Osteocyte (in vitro differentiated cells): ENCODE measurements at regions not wholly inside any gene's neighbourhood (a gene's known extent, or its start where the extent isn't known, plus 50 kb on each side); places are given as distances from the start of the nearest gene placed in this dataset.

Experiments
- DNase-seq: peaks from one replicate; pipeline ENCODE4 v3.0.0; 2021; ENCODE audit warnings: mixed read lengths; ENCODE audit not compliant: unreplicated experiment; ENCODE audit errors: extremely low spot score
- H3K27ac Mint-ChIP-seq: one replicate; pipeline ENCODE4 v1.8.0; 2021; ENCODE audit warnings: mild to moderate bottlenecking, mixed read lengths; ENCODE audit not compliant: unreplicated experiment
- H3K27me3 Mint-ChIP-seq: one replicate; pipeline ENCODE4 v1.8.0; 2021; ENCODE audit warnings: mixed read lengths; ENCODE audit not compliant: unreplicated experiment
- H3K36me3 Mint-ChIP-seq: one replicate; pipeline ENCODE4 v1.8.0; 2021; ENCODE audit warnings: mixed read lengths; ENCODE audit not compliant: unreplicated experiment
- H3K4me1 Mint-ChIP-seq: one replicate; pipeline ENCODE4 v1.8.0; 2021; ENCODE audit warnings: mixed read lengths; ENCODE audit not compliant: unreplicated experiment
- H3K4me3 Mint-ChIP-seq: one replicate; pipeline ENCODE4 v1.8.0; 2021; ENCODE audit warnings: mild to moderate bottlenecking, moderate library complexity, mixed read lengths; ENCODE audit not compliant: unreplicated experiment
- H3K9me3 Mint-ChIP-seq: one replicate; pipeline ENCODE4 v1.8.0; 2021; ENCODE audit warnings: mixed read lengths; ENCODE audit not compliant: unreplicated experiment
- TF ChIP-seq, protein P1 (sequence below): fragments of 200-600 bp; sonication (generic); IDR thresholded peaks from 2 replicates; pipeline ENCODE4 v1.5.0; 2021; ENCODE audit warnings: antibody characterized with exemption, mild to moderate bottlenecking, moderate library complexity

GRCh38 chr5:109594217-109594616 is 95.5 kb upstream of the MAN2A1 start:
- no peak overlapping the region for H3K4me3 Mint-ChIP-seq
- no peaks in the 10 kb centered on the region for H3K9me3 Mint-ChIP-seq
- no peaks in the 10 kb centered on the region for H3K4me1 Mint-ChIP-seq
- H3K36me3 Mint-ChIP-seq, result no peaks in the 10 kb centered on the region
- H3K27ac Mint-ChIP-seq, result no peak overlapping the region
- peaks cover 2% of the 10 kb centered on the region for H3K27me3 Mint-ChIP-seq
- TF ChIP-seq, protein P1, sequence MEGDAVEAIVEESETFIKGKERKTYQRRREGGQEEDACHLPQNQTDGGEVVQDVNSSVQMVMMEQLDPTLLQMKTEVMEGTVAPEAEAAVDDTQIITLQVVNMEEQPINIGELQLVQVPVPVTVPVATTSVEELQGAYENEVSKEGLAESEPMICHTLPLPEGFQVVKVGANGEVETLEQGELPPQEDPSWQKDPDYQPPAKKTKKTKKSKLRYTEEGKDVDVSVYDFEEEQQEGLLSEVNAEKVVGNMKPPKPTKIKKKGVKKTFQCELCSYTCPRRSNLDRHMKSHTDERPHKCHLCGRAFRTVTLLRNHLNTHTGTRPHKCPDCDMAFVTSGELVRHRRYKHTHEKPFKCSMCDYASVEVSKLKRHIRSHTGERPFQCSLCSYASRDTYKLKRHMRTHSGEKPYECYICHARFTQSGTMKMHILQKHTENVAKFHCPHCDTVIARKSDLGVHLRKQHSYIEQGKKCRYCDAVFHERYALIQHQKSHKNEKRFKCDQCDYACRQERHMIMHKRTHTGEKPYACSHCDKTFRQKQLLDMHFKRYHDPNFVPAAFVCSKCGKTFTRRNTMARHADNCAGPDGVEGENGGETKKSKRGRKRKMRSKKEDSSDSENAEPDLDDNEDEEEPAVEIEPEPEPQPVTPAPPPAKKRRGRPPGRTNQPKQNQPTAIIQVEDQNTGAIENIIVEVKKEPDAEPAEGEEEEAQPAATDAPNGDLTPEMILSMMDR, result no peak
- no peak for DNase-seq

DNA sequence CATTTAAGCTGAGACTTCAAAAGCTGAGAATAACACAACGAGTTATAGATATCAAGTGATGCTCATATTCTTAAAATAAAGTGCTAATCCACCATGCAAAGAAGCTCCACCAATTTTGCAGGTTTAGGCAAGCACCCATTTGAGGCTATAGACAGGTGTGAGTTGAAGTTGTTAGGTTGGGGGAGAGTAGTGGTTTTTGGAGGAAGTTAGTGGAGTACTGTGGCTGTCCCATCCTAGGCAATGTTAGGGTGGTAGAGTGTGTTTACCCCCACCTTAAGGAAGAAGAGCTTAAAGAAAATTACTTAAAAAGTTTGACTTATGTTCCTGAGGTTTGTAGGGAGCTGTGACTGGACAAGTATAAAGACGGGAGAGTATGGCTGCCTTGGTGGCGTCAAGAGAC is 98.9 kb upstream of the MAN2A1 start:
- H3K27ac Mint-ChIP-seq, result no peak overlapping the region
- DNase-seq, result no peak
- no peaks in the 10 kb centered on the region for H3K36me3 Mint-ChIP-seq
- peaks cover 4% of the 10 kb centered on the region for H3K9me3 Mint-ChIP-seq
- peaks cover under 1% of the 10 kb centered on the region for H3K27me3 Mint-ChIP-seq
- TF ChIP-seq, protein P1, result no peak
- no peak overlapping the region for H3K4me3 Mint-ChIP-seq
- H3K4me1 Mint-ChIP-seq, result no peaks in the 10 kb centered on the region

DNA sequence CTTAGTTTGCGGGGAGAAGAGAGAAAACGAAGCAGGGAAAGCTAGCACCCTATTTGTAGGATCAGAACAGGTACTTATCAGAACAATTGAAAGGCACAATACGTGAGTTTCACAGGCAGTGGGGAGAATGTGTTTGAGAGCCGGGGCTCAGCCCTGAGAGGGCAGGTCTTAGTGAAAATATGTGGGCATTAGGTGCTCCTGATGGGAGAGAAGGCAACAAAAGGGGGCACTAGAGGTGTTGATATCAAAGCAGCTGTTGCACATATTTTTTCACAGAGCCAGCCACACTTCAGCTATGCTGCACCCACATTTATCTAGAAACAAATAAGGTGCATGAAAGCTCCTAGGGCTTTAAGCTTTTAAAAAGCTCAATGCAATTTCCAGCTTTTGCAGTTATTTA is 99.7 kb upstream of the MAN2A1 start:
- no peak for DNase-seq
- Mint-ChIP-seq H3K27me3 (peaks cover 5% of the 10 kb centered on the region), H3K27ac (no peak overlapping the region), H3K4me1 (no peaks in the 10 kb centered on the region), H3K9me3 (peaks cover 4% of the 10 kb centered on the region), H3K36me3 (no peaks in the 10 kb centered on the region), H3K4me3 (no peak overlapping the region)
- TF ChIP-seq, protein P1, result no peak

DNA sequence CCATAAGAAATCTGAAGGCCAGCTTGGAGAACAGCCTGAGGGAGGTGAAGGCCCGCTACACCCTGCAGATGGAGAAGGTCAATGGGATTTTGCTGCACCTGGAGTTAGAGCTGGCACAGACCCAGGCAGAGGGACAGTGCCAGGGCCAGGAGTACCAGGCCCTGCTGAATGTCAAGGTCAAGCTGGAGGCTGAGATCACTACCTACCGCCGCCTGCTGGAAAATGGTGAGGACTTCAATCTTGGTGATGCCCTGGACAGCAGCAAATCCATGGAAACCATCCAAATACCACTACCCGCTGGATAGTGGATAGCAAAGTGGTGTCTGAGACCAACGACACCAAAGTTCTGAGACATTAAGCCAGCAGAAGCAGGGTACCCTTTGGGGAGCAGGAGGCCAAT is 100.5 kb upstream of the MAN2A1 start:
- no peaks in the 10 kb centered on the region for H3K4me1 Mint-ChIP-seq
- TF ChIP-seq, protein P1, result no peak
- no peak overlapping the region for H3K27ac Mint-ChIP-seq
- no peak for DNase-seq
- H3K27me3 Mint-ChIP-seq, result peaks cover 11% of the 10 kb centered on the region
- H3K4me3 Mint-ChIP-seq, result no peak overlapping the region
- H3K9me3 Mint-ChIP-seq, result peaks cover 4% of the 10 kb centered on the region
- H3K36me3 Mint-ChIP-seq, result no peaks in the 10 kb centered on the region

DNA sequence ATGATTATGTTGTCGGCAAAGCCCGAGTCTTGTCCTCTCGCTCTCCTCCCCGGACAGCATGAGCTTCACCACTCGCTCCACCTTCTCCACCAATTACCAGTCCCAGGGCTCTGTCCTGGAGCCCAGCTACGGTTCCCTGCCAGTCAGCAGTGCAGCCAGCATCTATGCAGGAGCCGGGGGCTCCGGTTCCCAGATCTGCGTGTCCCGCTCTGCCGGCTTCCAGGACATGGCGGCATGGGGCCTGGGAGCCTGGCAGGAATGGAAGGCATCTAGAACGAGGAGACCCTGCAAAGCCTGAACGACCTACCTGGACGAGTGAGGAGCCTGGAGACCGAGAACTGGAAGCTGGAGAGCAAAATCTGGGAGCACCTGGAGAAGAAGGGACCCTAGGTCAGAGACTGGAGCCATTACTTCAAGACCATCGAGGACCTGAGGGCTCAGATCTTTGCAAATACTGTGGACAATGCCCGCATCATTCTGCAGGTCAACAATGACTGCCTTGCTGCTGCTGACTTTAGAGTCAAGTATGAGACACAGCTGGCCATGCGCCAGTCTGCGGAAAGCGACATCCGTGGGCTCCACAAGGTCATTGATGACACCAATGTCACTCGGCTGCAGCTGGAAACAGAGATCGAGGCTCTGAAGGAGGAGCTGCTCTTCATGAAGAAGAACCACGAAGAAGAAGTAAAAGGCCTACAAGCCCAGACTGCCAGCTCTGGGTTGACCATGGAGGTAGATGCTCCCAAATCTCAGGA is 101.3 kb upstream of the MAN2A1 start:
- TF ChIP-seq, protein P1, result no peak
- peaks cover 11% of the 10 kb centered on the region for H3K27me3 Mint-ChIP-seq
- peaks cover 4% of the 10 kb centered on the region for H3K9me3 Mint-ChIP-seq

More for the DNA sequence above, 101.3 kb upstream of the MAN2A1 start:
- Mint-ChIP-seq H3K36me3 (no peaks in the 10 kb centered on the region), H3K4me1 (no peaks in the 10 kb centered on the region), H3K27ac (no peak overlapping the region), H3K4me3 (no peak overlapping the region)
- no peak for DNase-seq
